Lung microvascular endothelial cell (primary cell): ENCODE measurements at regions not wholly inside any gene's neighbourhood (a gene's known extent, or its start where the extent isn't known, plus 50 kb on each side); places are given as distances from the start of the nearest gene placed in this dataset.

Source experiments
- DNase-seq, 2 donors: peaks; one replicate each; pipeline versions ENCODE4 v3.0.0 to v3.0.0-alpha.2; 2010; ENCODE audit warnings: low read depth in 2 of 2

DNA sequence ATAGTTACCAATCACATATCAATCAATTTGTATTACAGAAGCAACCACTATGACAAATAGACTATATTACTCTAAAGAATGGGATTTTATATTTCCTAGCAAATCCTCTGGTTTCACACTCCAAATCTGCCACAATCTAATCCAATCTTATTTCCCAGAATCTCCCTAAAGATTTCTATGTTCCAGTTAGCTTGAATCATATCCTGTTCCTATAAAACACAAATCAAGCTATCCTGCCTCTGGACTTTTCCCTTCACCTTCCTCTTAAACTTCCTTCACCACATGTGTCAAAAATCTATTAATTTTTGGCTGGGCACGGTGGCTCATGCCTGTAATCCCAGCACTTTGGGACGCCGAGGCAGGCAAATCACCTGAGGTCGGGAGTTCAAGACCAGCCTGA lies 50.0 kb downstream of the PIK3C2A start:
- DNase-seq: peak; percentile 19 to 53

DNA sequence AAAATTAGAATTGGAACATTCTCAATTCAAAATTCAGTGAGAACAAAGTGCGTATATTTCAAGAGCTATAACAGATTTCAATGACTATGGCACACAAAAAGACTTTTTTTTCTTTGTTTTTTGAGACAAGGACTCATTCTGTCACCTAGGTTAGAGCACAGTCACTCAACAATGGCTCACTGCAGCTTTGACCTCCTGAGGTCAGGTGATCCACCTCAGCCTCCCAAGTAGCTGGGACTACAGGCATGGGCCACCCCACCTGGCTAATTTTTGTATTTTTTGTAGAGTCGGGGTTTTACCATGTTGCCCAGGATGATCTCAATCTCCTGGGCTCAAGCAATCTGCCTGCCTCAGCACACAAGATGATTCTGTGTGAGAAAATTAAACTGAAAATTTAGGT lies 51.5 kb downstream of the PIK3C2A start:
- DNase-seq: no peak

DNA sequence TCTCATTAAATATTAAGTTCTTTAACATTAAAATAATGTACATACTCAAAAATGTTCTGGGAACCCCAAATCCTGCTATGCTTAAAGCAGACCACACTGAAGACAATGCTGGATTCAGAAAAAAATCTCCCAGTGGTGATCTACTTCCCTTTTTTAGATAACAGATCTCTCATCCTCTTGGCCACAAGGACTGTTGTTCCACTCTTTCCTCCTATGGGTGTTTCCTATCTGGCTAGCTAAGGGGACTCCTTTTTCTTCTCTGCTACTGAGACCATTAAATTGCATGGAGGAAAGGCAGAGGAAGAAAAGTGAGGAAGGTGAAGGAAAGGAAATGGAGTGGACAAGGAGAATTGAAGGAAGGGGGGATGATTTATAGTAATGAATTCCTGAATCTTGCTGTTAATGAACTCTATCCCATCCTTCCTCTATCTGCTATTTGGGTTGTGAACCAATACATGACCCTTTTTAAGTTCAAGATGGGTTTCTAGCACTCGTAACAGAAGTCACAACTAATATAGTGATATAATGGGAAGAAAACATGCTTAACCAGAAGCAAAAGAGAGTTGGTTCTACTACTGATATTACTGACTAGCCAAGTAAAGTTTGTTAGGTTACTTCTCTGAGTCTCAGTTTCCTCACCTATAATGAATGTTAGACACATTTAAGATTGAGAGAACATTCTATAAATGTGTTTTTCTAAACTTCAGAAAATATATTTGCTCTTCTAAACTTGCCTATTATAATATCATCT lies 53.2 kb downstream of the PIK3C2A start:
- peak in 1 of 2 donors; percentile 35 for DNase-seq

DNA sequence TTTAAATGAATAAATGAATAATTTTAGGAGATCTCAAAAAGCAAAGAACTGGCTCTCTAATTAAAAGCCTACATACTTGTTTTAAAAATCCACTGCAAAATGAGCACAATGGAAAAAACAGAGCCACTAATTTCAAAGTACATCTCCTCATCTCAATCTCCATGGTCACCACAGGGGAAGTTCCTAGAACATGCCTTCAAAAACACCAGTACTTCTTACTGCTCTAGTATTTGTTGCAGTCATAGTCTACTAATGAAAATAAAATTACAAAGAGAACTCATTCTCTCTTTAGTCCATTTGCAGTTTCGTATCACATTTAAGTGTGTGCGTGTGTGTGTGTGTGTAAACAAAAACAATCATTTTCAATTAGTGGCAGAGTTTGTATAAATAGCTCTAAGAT lies 54.0 kb downstream of the PIK3C2A start:
- DNase-seq: no peak

DNA sequence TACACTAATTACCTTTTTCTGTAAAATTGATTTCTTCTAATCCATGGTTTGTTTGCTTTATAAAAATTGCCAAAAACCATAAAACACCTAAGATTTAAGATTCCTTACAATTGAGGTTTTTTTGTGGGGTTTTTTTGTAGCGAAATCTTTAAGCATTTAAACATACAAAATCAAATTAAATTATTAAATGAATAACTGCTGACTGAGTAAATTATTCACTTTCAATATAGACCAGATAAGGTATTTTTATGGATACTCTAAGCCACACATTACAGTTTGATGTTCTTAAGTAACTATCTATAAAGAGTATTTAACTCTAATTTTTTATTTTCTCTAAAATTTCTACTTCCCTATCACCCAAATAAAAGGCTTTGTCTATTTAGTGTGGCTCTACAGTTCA lies 55.5 kb downstream of the PIK3C2A start:
- no peak for DNase-seq

DNA sequence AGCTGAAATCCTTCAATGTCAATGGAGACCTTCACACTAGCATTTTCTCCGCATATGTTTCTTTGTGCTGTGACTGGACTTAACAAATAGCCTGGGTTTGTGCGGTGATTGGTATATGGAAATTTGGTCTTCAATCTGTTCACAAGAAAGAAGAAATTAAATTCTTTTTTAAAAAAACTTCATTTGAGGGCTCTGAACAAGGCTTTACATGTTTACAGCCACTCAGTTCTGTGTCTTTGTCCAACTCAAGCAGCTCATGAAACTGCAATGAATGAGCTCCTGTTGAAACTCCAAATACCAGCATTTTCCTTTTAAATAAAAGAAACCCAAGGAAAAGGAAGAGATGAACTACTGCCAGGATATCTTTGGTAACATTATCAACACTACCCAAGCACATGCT lies 57.3 kb downstream of the PIK3C2A start:
- DNase-seq: no peak

DNA sequence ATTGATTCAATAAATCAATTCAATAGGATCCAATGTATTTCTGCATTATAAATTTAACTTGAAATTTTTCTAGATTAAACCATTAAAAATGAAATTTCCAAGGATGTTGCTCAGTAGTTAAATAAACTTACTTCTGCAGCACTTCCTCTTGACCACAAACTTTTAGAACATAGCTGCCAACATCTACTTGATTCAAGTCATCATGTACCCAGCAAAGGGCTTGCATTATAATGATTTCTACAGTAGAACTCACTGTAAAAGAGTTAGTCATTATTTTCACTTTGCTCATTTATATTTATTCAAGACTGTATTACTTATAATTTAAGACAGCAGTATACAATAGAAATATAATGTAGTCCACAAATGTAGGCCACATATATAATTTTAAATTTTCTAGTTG lies 59.2 kb downstream of the PIK3C2A start:
- peak in 1 of 2 donors; percentile 67 for DNase-seq

DNA sequence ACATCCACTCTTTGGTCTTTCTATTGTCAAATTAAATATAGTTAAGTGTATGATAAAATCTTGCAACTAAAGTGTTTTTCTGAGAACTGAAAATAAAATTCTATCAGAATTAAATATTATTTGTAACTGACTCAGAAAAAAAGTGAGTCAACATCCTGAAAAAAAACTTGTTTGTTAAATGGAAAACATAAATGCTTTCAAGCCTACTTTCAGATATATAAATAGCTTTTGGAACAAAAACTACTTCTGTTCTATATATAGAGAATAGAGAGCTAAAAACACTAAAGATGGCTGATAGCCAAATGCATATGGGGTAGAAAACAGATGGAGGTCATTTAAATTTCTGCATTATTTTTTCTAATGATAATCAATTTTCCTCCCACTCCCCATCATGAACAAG lies 61.8 kb downstream of the PIK3C2A start:
- DNase-seq: peak in 1 of 2 donors; percentile 50

DNA sequence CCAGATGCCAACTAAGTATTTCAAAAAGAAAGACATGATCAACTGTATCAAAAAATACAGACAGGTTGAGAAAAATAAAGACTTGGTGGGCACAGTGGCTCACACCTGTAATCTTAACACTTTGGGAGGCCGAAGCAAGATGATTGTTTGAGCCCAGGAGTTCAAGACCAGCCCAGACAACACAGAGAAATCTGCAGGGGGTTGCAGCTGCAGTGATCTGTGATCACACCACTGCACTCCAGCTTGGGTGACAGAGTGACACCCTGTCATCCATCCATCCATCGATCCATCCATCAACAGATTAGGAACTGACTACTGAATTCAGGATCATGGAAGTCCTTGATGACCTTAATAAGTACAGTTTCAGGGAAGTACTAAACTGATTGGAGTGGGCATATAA lies 65.0 kb upstream of the RPS13 start:
- DNase-seq: no peak

DNA sequence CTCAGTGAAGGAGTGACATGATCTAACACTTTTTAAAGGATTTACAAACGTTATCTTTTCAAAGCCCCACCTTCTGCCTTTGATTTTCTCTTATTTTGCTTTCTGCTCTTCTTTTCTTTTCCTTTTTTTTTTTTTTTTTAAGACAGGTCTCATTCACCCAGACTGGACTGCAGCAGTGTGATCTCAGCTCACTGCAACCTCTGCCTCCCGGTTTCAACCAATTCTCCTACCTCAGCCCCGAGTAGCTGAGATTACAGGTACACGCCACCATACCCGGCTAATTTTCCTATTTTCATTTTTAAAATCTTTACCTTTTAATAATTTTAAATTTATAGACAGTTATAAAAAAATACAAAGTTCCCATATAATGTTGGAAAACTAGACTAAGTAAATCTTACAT lies 63.7 kb upstream of the RPS13 start:
- no peak for DNase-seq

DNA sequence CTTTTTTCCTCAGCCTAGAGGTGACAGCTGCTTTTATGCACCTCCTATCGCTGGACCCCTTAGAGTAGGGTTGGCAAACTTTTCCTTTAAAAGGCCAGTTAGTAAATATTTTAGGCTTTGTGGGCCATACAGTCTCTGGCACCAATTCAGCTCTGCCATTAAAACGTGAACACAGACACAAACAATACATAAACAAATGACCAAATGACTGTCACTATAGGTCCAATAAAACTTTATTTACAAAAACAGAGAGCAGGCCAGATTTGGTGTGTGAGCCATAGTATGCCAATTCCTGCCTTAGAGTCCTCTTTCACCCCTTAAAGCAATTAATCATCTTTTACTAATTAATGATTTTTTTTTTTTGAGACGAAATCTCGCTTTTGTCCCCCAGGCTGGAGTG lies 61.1 kb upstream of the RPS13 start:
- no peak for DNase-seq

DNA sequence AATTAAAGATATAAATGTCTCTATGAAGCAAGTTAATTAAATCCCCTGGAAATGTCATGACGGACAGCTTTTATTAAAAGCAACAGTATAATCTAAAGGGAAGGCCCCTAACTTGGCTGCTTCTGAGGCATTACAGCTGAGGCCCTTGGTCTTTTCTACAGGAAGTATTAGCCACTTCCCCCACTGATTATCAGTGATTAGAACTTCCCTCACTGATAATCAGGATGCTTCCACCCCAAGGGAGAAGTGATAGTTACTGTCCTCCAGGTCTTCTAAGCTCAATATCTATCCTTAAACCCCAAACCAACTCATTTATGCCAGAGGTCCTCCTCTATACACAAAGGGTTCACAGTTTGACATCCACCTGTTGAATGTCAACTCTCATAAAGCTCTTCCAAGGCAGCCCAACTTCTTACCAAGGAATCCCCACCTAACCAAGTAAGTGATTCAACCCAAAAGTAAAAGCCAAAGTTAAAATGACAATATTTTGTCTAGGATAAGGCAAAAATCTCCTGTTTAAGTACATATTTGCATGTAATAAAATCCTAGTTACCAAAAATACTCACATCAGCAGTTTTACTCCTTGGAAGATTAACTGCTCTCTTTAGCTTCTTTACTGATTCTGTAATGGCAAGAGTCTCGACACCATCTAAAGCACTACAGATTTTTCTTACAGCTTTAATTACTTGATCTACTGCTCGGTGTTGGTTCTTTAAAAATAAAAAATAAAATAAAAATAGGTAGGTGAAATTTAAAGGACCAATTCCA lies 58.6 kb upstream of the RPS13 start:
- DNase-seq: peak in 1 of 2 donors; percentile 11

DNA sequence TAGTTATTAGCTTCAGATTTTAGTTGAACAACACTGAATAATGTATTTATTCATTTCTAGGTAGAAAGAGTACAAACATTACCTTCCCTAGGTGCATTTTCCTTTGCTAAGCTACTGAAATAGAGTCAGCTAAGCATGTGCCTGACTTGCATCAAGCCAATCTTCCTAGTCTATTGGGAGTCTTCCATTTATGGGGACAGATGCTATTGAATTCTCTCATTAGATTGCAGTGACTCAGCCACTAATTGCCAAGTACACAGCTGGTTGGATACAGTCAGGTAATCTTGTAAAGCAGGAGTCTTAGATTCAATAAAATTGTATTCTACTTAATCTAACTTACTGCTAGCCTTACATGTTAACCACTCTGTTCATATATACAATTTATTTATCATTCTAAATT lies 55.2 kb upstream of the RPS13 start:
- DNase-seq: no peak

DNA sequence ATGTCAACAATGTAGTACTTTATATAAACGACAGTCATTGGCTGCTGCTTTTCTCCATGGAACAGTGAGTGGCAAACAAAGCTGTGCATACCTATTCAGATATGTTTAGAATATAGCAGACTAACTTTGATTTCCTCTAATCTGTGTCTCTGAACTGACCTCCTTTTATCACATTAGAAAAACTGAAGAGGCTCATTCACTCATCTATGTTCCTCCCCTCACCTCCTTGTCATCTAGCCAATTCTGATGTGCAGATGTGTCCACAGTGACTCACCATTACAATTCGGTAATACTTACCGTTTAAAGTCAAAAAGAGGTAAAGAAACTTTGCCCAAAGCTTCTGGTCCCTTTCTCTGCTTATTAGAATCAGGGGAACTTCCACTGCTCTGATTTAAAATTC lies 51.5 kb upstream of the RPS13 start:
- peak in 1 of 2 donors; percentile 29 for DNase-seq
